ENCODE measurements at regions not wholly inside any gene's neighbourhood (a gene's known extent, or its start where the extent isn't known, plus 50 kb on each side); places are given as distances from the start of the nearest gene placed in this dataset.

GRCh38 chrX:23079347-23079746, 79.6 kb downstream of the DDX53 start:
- H3K79me2 ChIP-seq (ENCODE audit: low read length), result no peaks in the 10 kb centered on the region
- no peak overlapping the region for H3K27ac ChIP-seq (ENCODE audit: low read length)
- no peaks in the 10 kb centered on the region for H3K9me3 ChIP-seq (ENCODE audit: insufficient read depth, low read length)
- H2AFZ ChIP-seq (ENCODE audit: low read depth, low read length), result no peak overlapping the region
- no peak overlapping the region for H3K9ac ChIP-seq (ENCODE audit: low read length)
- H3K4me2 ChIP-seq (ENCODE audit: low read length), result no peak overlapping the region
- H3K4me3 ChIP-seq (ENCODE audit: low read length), result no peak overlapping the region
- no peaks in the 10 kb centered on the region for H3K36me3 ChIP-seq (replicated peaks; ENCODE audit: low read depth, low read length)
- peak; percentile 33; the same call in 1 of the 2 replicates for TF ChIP-seq CTCF (IDR thresholded peaks at IDR 0.05; ENCODE audit: low read depth, low read length)
- TF ChIP-seq EZH2phosphoT487 (IDR thresholded peaks at IDR 0.05; ENCODE audit: low read depth), result no peak
- H3K4me1 ChIP-seq (ENCODE audit: low read length), result peaks cover 17% of the 10 kb centered on the region
- no peaks in the 10 kb centered on the region for H3K27me3 ChIP-seq (ENCODE audit: low read depth, low read length)
- H4K20me1 ChIP-seq (ENCODE audit: insufficient read depth, low read length), result no peaks in the 10 kb centered on the region

- no peak overlapping the region for H3K27ac ChIP-seq (ENCODE audit: low read length)
- no peaks in the 10 kb centered on the region for H3K27me3 ChIP-seq (ENCODE audit: low read depth, low read length)
- TF ChIP-seq EZH2phosphoT487 (IDR thresholded peaks at IDR 0.05; ENCODE audit: low read depth), result no peak
- no peak for TF ChIP-seq CTCF (IDR thresholded peaks at IDR 0.05; ENCODE audit: low read depth, low read length)
- no peaks in the 10 kb centered on the region for H3K36me3 ChIP-seq (replicated peaks; ENCODE audit: low read depth, low read length)
- H3K4me3 ChIP-seq (ENCODE audit: low read length), result no peak overlapping the region
- no peaks in the 10 kb centered on the region for H3K9me3 ChIP-seq (ENCODE audit: insufficient read depth, low read length)
- H3K79me2 ChIP-seq (ENCODE audit: low read length), result no peaks in the 10 kb centered on the region
- H3K4me1 ChIP-seq (ENCODE audit: low read length), result no peaks in the 10 kb centered on the region
- no peaks in the 10 kb centered on the region for H4K20me1 ChIP-seq (ENCODE audit: insufficient read depth, low read length)
- no peak overlapping the region for H2AFZ ChIP-seq (ENCODE audit: low read depth, low read length)
- no peak overlapping the region for H3K9ac ChIP-seq (ENCODE audit: low read length)
- H3K4me2 ChIP-seq (ENCODE audit: low read length), result no peak overlapping the region
These were observed 101.1 kb downstream of the DDX53 start for GRCh38 chrX:23100826-23101225.

- no peak overlapping the region for H3K4me2 ChIP-seq (ENCODE audit: low read length)
- no peaks in the 10 kb centered on the region for H3K27me3 ChIP-seq (ENCODE audit: low read depth, low read length)
- H3K27ac ChIP-seq (ENCODE audit: low read length), result no peak overlapping the region
- H3K4me1 ChIP-seq (ENCODE audit: low read length), result no peaks in the 10 kb centered on the region
- no peak overlapping the region for H3K4me3 ChIP-seq (ENCODE audit: low read length)
- H3K36me3 ChIP-seq (replicated peaks; ENCODE audit: low read depth, low read length), result no peaks in the 10 kb centered on the region
- H3K9me3 ChIP-seq (ENCODE audit: insufficient read depth, low read length), result no peaks in the 10 kb centered on the region
- H3K79me2 ChIP-seq (ENCODE audit: low read length), result no peaks in the 10 kb centered on the region
- H2AFZ ChIP-seq (ENCODE audit: low read depth, low read length), result no peak overlapping the region
- no peaks in the 10 kb centered on the region for H4K20me1 ChIP-seq (ENCODE audit: insufficient read depth, low read length)
- no peak overlapping the region for H3K9ac ChIP-seq (ENCODE audit: low read length)
- TF ChIP-seq CTCF (IDR thresholded peaks at IDR 0.05; ENCODE audit: low read depth, low read length) (no peak), EZH2phosphoT487 (IDR thresholded peaks at IDR 0.05; ENCODE audit: low read depth) (no peak)
These were observed 103.8 kb downstream of the DDX53 start for GRCh38 chrX:23103546-23103945.

GRCh38 chrX:23114241-23114640, 114.5 kb downstream of the DDX53 start:
- Histone ChIP-seq H3K4me2 (ENCODE audit: low read length) (no peak overlapping the region), H2AFZ (ENCODE audit: low read depth, low read length) (no peak overlapping the region), H3K79me2 (ENCODE audit: low read length) (no peaks in the 10 kb centered on the region), H3K9me3 (ENCODE audit: insufficient read depth, low read length) (no peaks in the 10 kb centered on the region), H3K4me3 (ENCODE audit: low read length) (no peak overlapping the region), H3K36me3 (replicated peaks; ENCODE audit: low read depth, low read length) (no peaks in the 10 kb centered on the region), H4K20me1 (ENCODE audit: insufficient read depth, low read length) (no peaks in the 10 kb centered on the region), H3K9ac (ENCODE audit: low read length) (no peak overlapping the region), H3K4me1 (ENCODE audit: low read length) (no peaks in the 10 kb centered on the region), H3K27me3 (ENCODE audit: low read depth, low read length) (no peaks in the 10 kb centered on the region), H3K27ac (ENCODE audit: low read length) (no peak overlapping the region)
- TF ChIP-seq EZH2phosphoT487 (IDR thresholded peaks at IDR 0.05; ENCODE audit: low read depth) (no peak), CTCF (IDR thresholded peaks at IDR 0.05; ENCODE audit: low read depth, low read length) (no peak)

All from OCI-LY3 (cell line).